HUDEP-2 (cell line): ENCODE measurements at regions not wholly inside any gene's neighbourhood (a gene's known extent, or its start where the extent isn't known, plus 50 kb on each side); places are given as distances from the start of the nearest gene placed in this dataset.

ENCODE experiments used
- DNase-seq, 76 experiments: peaks; one replicate each; lab custom pipeline; 2025; ENCODE audit not compliant: unreplicated experiment in 76 of 76; lab: John Stamatoyannopoulos, UW

GRCh38 chr4:35993606-35994005 lies 250.7 kb downstream of the ARAP2 start:
- DNase-seq: no peak

- no peak for DNase-seq
Observed at GRCh38 chr4:36000941-36001557, 243.3 kb downstream of the ARAP2 start.

- no peak for DNase-seq
Observed at GRCh38 chr4:36003051-36003450, 241.3 kb downstream of the ARAP2 start.

GRCh38 chr4:36004204-36004851 lies 240.0 kb downstream of the ARAP2 start:
- no peak for DNase-seq

GRCh38 chr4:36006226-36006625 lies 238.1 kb downstream of the ARAP2 start:
- DNase-seq: no peak

- DNase-seq: no peak
Observed at GRCh38 chr4:36010397-36010929, 233.9 kb downstream of the ARAP2 start.

GRCh38 chr4:36011381-36011780 lies 232.9 kb downstream of the ARAP2 start:
- DNase-seq: no peak

GRCh38 chr4:36012503-36012902 lies 231.8 kb downstream of the ARAP2 start:
- no peak for DNase-seq

- DNase-seq: no peak
Observed at GRCh38 chr4:36013206-36013605, 231.1 kb downstream of the ARAP2 start.
